ENCODE measurements at regions not wholly inside any gene's neighbourhood (a gene's known extent, or its start where the extent isn't known, plus 50 kb on each side); places are given as distances from the start of the nearest gene placed in this dataset.

DNA sequence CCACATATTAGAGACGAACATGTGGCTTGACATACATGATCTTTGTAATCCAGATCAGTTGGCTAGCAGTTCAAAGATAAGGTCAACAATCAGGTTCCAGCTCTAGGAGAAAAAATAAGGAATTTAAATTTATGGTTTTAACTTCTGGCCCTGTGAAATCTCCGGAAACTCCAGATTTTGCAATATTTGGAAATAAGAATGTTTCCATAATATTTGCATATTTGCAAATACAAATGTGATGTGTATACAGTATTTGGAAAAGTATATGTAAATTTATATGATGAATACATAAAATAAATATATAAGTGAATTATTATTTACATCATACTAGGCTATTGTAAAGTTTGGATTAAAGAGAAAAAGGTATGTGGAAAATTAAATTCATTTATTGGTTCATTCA is 97.1 kb downstream of the KCNJ2 start:
- no peak for TF ChIP-seq CTCF (IDR thresholded peaks at IDR 0.05; ENCODE audit: insufficient read depth, low read length, poor library complexity, severe bottlenecking)
- no peak for TF ChIP-seq EZH2phosphoT487 (conservative IDR thresholded peaks at IDR 0.05; ENCODE audit: low read length)
